Heart left ventricle (tissue), 16 donors: ENCODE measurements at regions not wholly inside any gene's neighbourhood (a gene's known extent, or its start where the extent isn't known, plus 50 kb on each side); places are given as distances from the start of the nearest gene placed in this dataset.

ENCODE experiments used
- ATAC-seq, 4 donors: fragments of 200-7000 bp; cut with Tn5 transposase; one replicate each; pipeline ENCODE4 v1.9.1; 2020 to 2022; ENCODE audit warnings: moderate library complexity in 4 of 4, mild to moderate bottlenecking in 3 of 4, moderate number of reproducible peaks in 1 of 4
- DNase-seq, 5 donors: peaks; one replicate each; pipeline ENCODE4 v3.0.0-alpha.2; 2020
- H3K27ac ChIP-seq, 12 donors: fragments of 200-600 bp; sonication (generic) in 4 of 12; one replicate each; pipeline versions ENCODE4 v1.5.0 to v1.8.0; 2016 to 2022; ENCODE audit warnings: mild to moderate bottlenecking in 2 of 12
- H3K27me3 ChIP-seq, 9 donors: fragments of 200-600 bp; sonication (generic) in 2 of 9; one replicate each; pipeline versions ENCODE4 v1.5.1 to v1.8.0; 2016 to 2022; ENCODE audit warnings: mild to moderate bottlenecking in 3 of 9
- H3K36me3 ChIP-seq, 9 donors: fragments of 200-600 bp; sonication (generic) in 2 of 9; one replicate each; pipeline versions ENCODE4 v1.5.0 to v1.8.0; 2018 to 2022; ENCODE audit warnings: mild to moderate bottlenecking in 2 of 9
- H3K4me1 ChIP-seq, 12 donors: fragments of 200-600 bp; sonication (generic) in 4 of 12; one replicate each; pipeline versions ENCODE4 v1.5.0 to v1.8.0; 2016 to 2022; ENCODE audit warnings: mild to moderate bottlenecking in 3 of 12
- H3K4me3 ChIP-seq, 12 donors: fragments of 200-600 bp; sonication (generic) in 4 of 12; one replicate each; pipeline versions ENCODE4 v1.5.0 to v1.8.0; 2017 to 2022; ENCODE audit warnings: mild to moderate bottlenecking in 9 of 12, moderate library complexity in 4 of 12
- H3K9me3 ChIP-seq, 12 donors: fragments of 200-600 bp; sonication (generic) in 4 of 12; one replicate each; pipeline versions ENCODE4 v1.5.0 to v1.8.0; 2016 to 2022; ENCODE audit warnings: mild to moderate bottlenecking in 1 of 12
- CTCF ChIP-seq, 12 donors: fragments of 200-600 bp; sonication (generic) in 4 of 12; IDR thresholded peaks; one replicate each; pipeline versions ENCODE4 v1.5.0 to v1.8.0; 2018 to 2022; ENCODE audit warnings: antibody characterized with exemption in 12 of 12, mild to moderate bottlenecking in 5 of 12
- POLR2A ChIP-seq, 2 donors: fragments of 450-650 bp; IDR thresholded peaks; one replicate each; pipeline ENCODE4 v1.6.1; 2017; ENCODE audit warnings: antibody characterized with exemption in 2 of 2, mild to moderate bottlenecking in 2 of 2, moderate library complexity in 2 of 2
- WGBS, 4 donors: extraction: QIAGEN DNeasy Blood & Tissue Kit in 2 of 4; methylation state at CpG; one replicate each; pipeline versions ENCODE4 v1.1.5 to v1.1.7; 2013 to 2018; 5-methylcytosine and 5-hydroxymethylcytosine counted together
- intact Hi-C, 10 donors: fragments of 100-400 bp; cut with DNase I; formaldehyde crosslinking; loops; one replicate each; pipeline versions ENCODE4 v1.11.1 to v1.14.2; 2022
- donor health status: ischemic (EF 13 %, LVEDD 7.1; RV severe dilation, severe dysfunction).
- donor health status: healthy with polysubstance abuse.
- donor health status: DM: no; HTN: yes; CAD: no.
- donor health status: DM: no; HTN: no; CAD: no.
- donor health status: ischemic (EF 25% LVEDD 6.9; RV normal size, moderate dysfunction).
- donor health status: ischemic (EF 25% LVEDD 5.7; RV mildly dilated, moderate dysfunction).
- donor health status: healthy.
- donor health status: DM: yes; HTN: yes; CAD: no.
- donor health status: ischemic (EF 35%, LVEDD 5.7; RV mildly dilated, moderate dysfunction).
- donor health status: nonischemic (EF 11% LVEDD 7.7; RV severe dilation, severe dysfunction).
- donor health status: DM: yes; HTN: yes; CAD: no.
- donor health status: PGD.
- donor health status: ischemic (EF 29% LVEDD 5.4; RV normal size, mild dysfunction).
- donor health status: nonischemic (EF 23%, LVEDD 6.1; RV moderate dilation, normal function).

DNA sequence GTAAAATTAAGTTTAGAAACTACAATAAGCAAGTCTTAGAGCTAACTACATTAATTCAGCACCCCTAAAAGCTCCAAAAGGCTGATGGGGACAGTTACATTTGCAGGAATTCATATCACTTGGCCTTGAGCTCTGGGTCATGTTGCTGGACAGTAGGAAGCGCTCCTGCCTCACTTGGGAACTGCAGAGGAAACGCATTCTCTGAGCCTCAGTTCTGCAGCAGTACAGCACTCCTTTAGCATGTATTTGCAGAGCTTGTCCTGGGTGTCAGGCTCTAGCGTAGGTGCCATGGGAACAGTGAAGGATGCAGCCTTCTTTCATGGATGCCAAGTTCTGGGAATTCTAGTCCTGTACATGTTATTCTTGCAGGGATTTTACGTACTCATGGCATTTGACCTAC is 710.4 kb downstream of the IRX1 start:
- Histone ChIP-seq H3K27ac (no peak overlapping the region), H3K36me3 (no peaks in the 10 kb centered on the region), H3K27me3 (no peaks in the 10 kb centered on the region), H3K4me3 (no peak overlapping the region), H3K9me3 (no peaks in the 10 kb centered on the region), H3K4me1 (no peaks in the 10 kb centered on the region)
- intact Hi-C loops, result no loop called here
- ATAC-seq, result no peak
- no peak for DNase-seq
- no peak for TF ChIP-seq CTCF (IDR thresholded peaks at IDR 0.05)
- TF ChIP-seq POLR2A (IDR thresholded peaks at IDR 0.05), result no peak
- WGBS, 4 donors, result 63 to 77% (median 73%) methylated on average over 4 of the region's 4 CpGs

DNA sequence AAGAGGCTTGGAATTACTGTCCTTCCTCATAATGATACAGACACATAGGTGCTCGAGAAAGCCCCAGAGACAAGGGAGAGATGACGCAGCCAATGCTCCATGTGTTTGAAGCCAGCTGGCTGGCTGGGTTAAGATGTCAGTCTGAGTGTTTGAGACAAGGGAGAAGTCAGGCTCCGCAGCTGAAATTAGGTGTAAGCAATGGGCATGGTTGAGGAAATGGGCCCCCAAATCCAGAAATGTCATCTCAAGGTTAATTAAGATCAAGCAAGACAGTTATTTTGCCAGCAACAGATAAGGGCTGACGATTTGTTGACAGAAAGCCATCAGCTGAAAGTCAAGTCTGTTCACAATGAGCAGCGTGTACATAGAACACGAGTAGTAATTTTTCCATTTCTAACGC is 713.4 kb downstream of the IRX1 start:
- 39 to 70% (median 59%) methylated on average over 7 of the region's 7 CpGs for WGBS, 4 donors
- no peaks in the 10 kb centered on the region for H3K36me3 ChIP-seq
- H3K4me3 ChIP-seq, result no peak overlapping the region
- intact Hi-C loops, result no loop called here
- H3K4me1 ChIP-seq, result no peaks in the 10 kb centered on the region
- DNase-seq (no peak), ATAC-seq (no peak)
- TF ChIP-seq CTCF (IDR thresholded peaks at IDR 0.05) (no peak), POLR2A (IDR thresholded peaks at IDR 0.05) (no peak)
- H3K9me3 ChIP-seq, result no peaks in the 10 kb centered on the region
- no peaks in the 10 kb centered on the region for H3K27me3 ChIP-seq
- H3K27ac ChIP-seq, result no peak overlapping the region

- Histone ChIP-seq H3K36me3 (no peaks in the 10 kb centered on the region), H3K27ac (no peak overlapping the region), H3K4me3 (no peak overlapping the region), H3K9me3 (no peaks in the 10 kb centered on the region), H3K27me3 (no peaks in the 10 kb centered on the region), H3K4me1 (no peaks in the 10 kb centered on the region)
- WGBS, 4 donors, result 57 to 67% (median 67%) methylated on average over 4 to 5 of the region's 5 CpGs
- TF ChIP-seq POLR2A (IDR thresholded peaks at IDR 0.05), result no peak
- no peak for TF ChIP-seq CTCF (IDR thresholded peaks at IDR 0.05)
- no peak for ATAC-seq
- no peak for DNase-seq
- intact Hi-C loops, result no loop called here
Measured at GRCh38 chr5:4313138-4313537, 717.5 kb downstream of the IRX1 start.

- Histone ChIP-seq H3K4me1 (no peaks in the 10 kb centered on the region), H3K27ac (no peak overlapping the region), H3K27me3 (no peaks in the 10 kb centered on the region), H3K36me3 (no peaks in the 10 kb centered on the region), H3K9me3 (peaks cover 0 to 28% (median 7%) of the 10 kb centered on the region in 12 donors), H3K4me3 (no peak overlapping the region)
- 82 to 89% (median 87%) methylated on average over 16 of the region's 16 CpGs for WGBS, 4 donors
- TF ChIP-seq POLR2A (IDR thresholded peaks at IDR 0.05) (no peak), CTCF (IDR thresholded peaks at IDR 0.05) (no peak)
- ATAC-seq (no peak), DNase-seq (no peak)
- intact Hi-C loops, result no loop called here
Measured at GRCh38 chr5:4319478-4320128, 724.0 kb downstream of the IRX1 start.
